B cell (primary cell): ENCODE measurements at regions not wholly inside any gene's neighbourhood (a gene's known extent, or its start where the extent isn't known, plus 50 kb on each side); places are given as distances from the start of the nearest gene placed in this dataset.

Experiments
- ATAC-seq: fragments of 200-7000 bp; cut with Tn5 transposase; one replicate; pipeline ENCODE4 v1.10.0; 2021; ENCODE audit warnings: low read depth, mild to moderate bottlenecking, moderate number of reproducible peaks, moderate library complexity
- CTCF ChIA-PET: fragments of 350-600 bp; sonication (Branson Sonifier 250); formaldehyde crosslinking; loops from one replicate; lab custom pipeline; 2021; ENCODE audit warnings: antibody characterized with exemption, inconsistent platforms; lab: Charles Lee
- POLR2A ChIA-PET: fragments of 350-600 bp; sonication (Branson Sonifier 250); formaldehyde crosslinking; loops from one replicate; lab custom pipeline; 2021; ENCODE audit warnings: antibody characterized with exemption; lab: Charles Lee
- DNase-seq: peaks from one replicate; pipeline ENCODE4 v3.0.0; 2013
- H2AFZ ChIP-seq: 2 replicates; pipeline ENCODE4 v1.6.1; 2012; ENCODE audit warnings: mild to moderate bottlenecking, low read depth, low read length; ENCODE audit not compliant: insufficient read depth, poor library complexity, severe bottlenecking
- H3K27ac ChIP-seq, 2 donors: 1 replicate in 1 of 2; 2 replicates in 1 of 2; pipeline ENCODE4 v1.5.1; 2012 to 2013; ENCODE audit warnings: low read length in 2 of 2, mild to moderate bottlenecking in 2 of 2, moderate library complexity in 1 of 2
- H3K27me3 ChIP-seq, 4 experiments: fragments of 200-600 bp in 1 of 4; sonication (generic) in 1 of 4; replicated peaks in 1 of 4; 1 replicate in 2 of 4; 2 replicates in 2 of 4; pipeline versions ENCODE4 v1.6.1 to v1.7.0; 2013 to 2016; ENCODE audit warnings: low read length in 3 of 4, mild to moderate bottlenecking in 2 of 4, mixed read lengths in 1 of 4, moderate library complexity in 1 of 4; ENCODE audit not compliant: insufficient read depth in 4 of 4, control insufficient read depth in 3 of 4; ENCODE audit errors: control extremely low read depth in 1 of 4
- H3K36me3 ChIP-seq, 2 experiments: replicated peaks in 1 of 2; 1 replicate in 1 of 2; 2 replicates in 1 of 2; pipeline versions ENCODE4 v1.6.1 to v1.7.1; 2013; ENCODE audit warnings: low read length in 1 of 2; ENCODE audit not compliant: insufficient read depth in 2 of 2, control insufficient read depth in 1 of 2; ENCODE audit errors: control extremely low read depth in 1 of 2, extremely low read depth in 1 of 2
- H3K4me1 ChIP-seq, 2 donors: fragments of 200-600 bp in 1 of 2; sonication (generic) in 1 of 2; 1 replicate in 1 of 2; 2 replicates in 1 of 2; pipeline versions ENCODE4 v1.5.1 to v1.6.1; 2013 to 2017; ENCODE audit warnings: low read length in 2 of 2; ENCODE audit not compliant: control insufficient read depth in 2 of 2, insufficient read depth in 2 of 2
- H3K4me2 ChIP-seq: replicated peaks from 2 replicates; pipeline ENCODE3; 2012; ENCODE audit warnings: mild to moderate bottlenecking, low read depth, low read length; ENCODE audit not compliant: poor library complexity, severe bottlenecking
- H3K4me3 ChIP-seq, 5 experiments: fragments of 200-600 bp in 1 of 5; sonication (generic) in 1 of 5; 1 replicate in 3 of 5; 2 replicates in 2 of 5; pipeline versions ENCODE4 v1.5.1 to v1.7.0; 2011 to 2016; ENCODE audit warnings: low read length in 4 of 5, mild to moderate bottlenecking in 4 of 5, low read depth in 2 of 5, control low read depth in 1 of 5, moderate library complexity in 1 of 5; ENCODE audit not compliant: insufficient read depth in 1 of 5; ENCODE audit errors: control extremely low read depth in 1 of 5, extremely low read depth in 1 of 5
- H3K79me2 ChIP-seq: fragments of 200-600 bp; sonication (generic); one replicate; pipeline ENCODE4 v1.6.0; 2016; ENCODE audit warnings: low read length; ENCODE audit not compliant: control insufficient read depth, insufficient read depth
- H3K9ac ChIP-seq: fragments of 200-600 bp; sonication (generic); 2 replicates; pipeline ENCODE4 v1.6.1; 2017; ENCODE audit warnings: mild to moderate bottlenecking, low read length, moderate library complexity
- H3K9me3 ChIP-seq, 3 donors: one replicate each; pipeline versions ENCODE4 v1.6.1 to v1.7.1; 2013; ENCODE audit warnings: low read length in 2 of 3; ENCODE audit not compliant: control insufficient read depth in 2 of 3, insufficient read depth in 1 of 3; ENCODE audit errors: control extremely low read depth in 1 of 3
- H4K20me1 ChIP-seq: 2 replicates; pipeline ENCODE4 v1.6.0; 2012; ENCODE audit warnings: mild to moderate bottlenecking, low read length; ENCODE audit not compliant: insufficient read depth, control insufficient read depth, poor library complexity, severe bottlenecking
- H3K27ac Mint-ChIP-seq: one replicate; pipeline ENCODE4 v1.8.0; 2021; ENCODE audit warnings: mixed read lengths
- H3K27me3 Mint-ChIP-seq: one replicate; pipeline ENCODE4 v1.8.0; 2021; ENCODE audit warnings: mixed read lengths
- H3K4me1 Mint-ChIP-seq: one replicate; pipeline ENCODE4 v1.8.0; 2021; ENCODE audit warnings: mixed read lengths
- H3K4me3 Mint-ChIP-seq: one replicate; pipeline ENCODE4 v1.8.0; 2021; ENCODE audit warnings: mixed read lengths
- H3K9me3 Mint-ChIP-seq: one replicate; pipeline ENCODE4 v1.8.0; 2022; ENCODE audit warnings: mixed read lengths; ENCODE audit not compliant: insufficient read depth
- CTCF ChIP-seq: fragments of 200-600 bp; IDR thresholded peaks from one replicate; pipeline ENCODE4 v1.8.0; 2022; ENCODE audit warnings: antibody characterized with exemption, mild to moderate bottlenecking
- EZH2 ChIP-seq: IDR thresholded peaks from 2 replicates; pipeline ENCODE4 v1.6.1; 2012; ENCODE audit warnings: borderline replicate concordance, low read depth, mild to moderate bottlenecking, moderate library complexity, low read length; ENCODE audit not compliant: insufficient read depth, poor library complexity, severe bottlenecking
- WGBS: methylation state at CpG from one replicate; pipeline ENCODE4 v1.1.5; 2013; ENCODE audit warnings: missing lambda C conversion rate; ENCODE audit not compliant: insufficient coverage; 5-methylcytosine and 5-hydroxymethylcytosine counted together
- intact Hi-C: fragments of 100-400 bp; cut with micrococcal nuclease; formaldehyde crosslinking; loops from one replicate; pipeline ENCODE4 v1.10.0; 2022

GRCh38 chr6:140105241-140105640 lies 730.8 kb upstream of the CITED2 start:
- POLR2A ChIA-PET, result no interaction called here
- intact Hi-C loops, result no loop called here
- H4K20me1 ChIP-seq, result no peaks in the 10 kb centered on the region
- no peak overlapping the region for H3K27ac Mint-ChIP-seq
- H3K27me3 Mint-ChIP-seq, result peaks cover 3% of the 10 kb centered on the region
- no peaks in the 10 kb centered on the region for H3K36me3 ChIP-seq
- no peak for TF ChIP-seq CTCF
- no peak for TF ChIP-seq EZH2
- ATAC-seq (no peak), DNase-seq (no peak)
- no peaks in the 10 kb centered on the region for H3K4me1 ChIP-seq
- H3K9me3 Mint-ChIP-seq, result no peaks in the 10 kb centered on the region
- H3K27ac ChIP-seq, result no peak overlapping the region
- H3K4me1 Mint-ChIP-seq, result no peaks in the 10 kb centered on the region
- no peak overlapping the region for H3K4me2 ChIP-seq
- H3K79me2 ChIP-seq, result no peaks in the 10 kb centered on the region
- H3K4me3 ChIP-seq, result no peak overlapping the region
- WGBS, result no CpG with 5 or more reads among the region's 3 CpGs
- H3K9ac ChIP-seq, result no peak overlapping the region
- H2AFZ ChIP-seq, result no peak overlapping the region
- CTCF ChIA-PET, result no interaction called here
- H3K27me3 ChIP-seq, result no peaks in the 10 kb centered on the region
- H3K4me3 Mint-ChIP-seq, result no peak overlapping the region
- no peaks in the 10 kb centered on the region for H3K9me3 ChIP-seq

GRCh38 chr6:140101818-140102217 lies 727.4 kb upstream of the CITED2 start:
- H3K4me3 ChIP-seq, result no peak overlapping the region
- no peak overlapping the region for H3K4me2 ChIP-seq
- POLR2A ChIA-PET, result no interaction called here
- H3K27me3 ChIP-seq, result no peaks in the 10 kb centered on the region
- H3K9me3 Mint-ChIP-seq, result no peaks in the 10 kb centered on the region
- H3K4me1 Mint-ChIP-seq, result no peaks in the 10 kb centered on the region
- no peak overlapping the region for H2AFZ ChIP-seq
- TF ChIP-seq EZH2 (no peak), CTCF (no peak)
- H3K9ac ChIP-seq, result no peak overlapping the region
- no peaks in the 10 kb centered on the region for H3K79me2 ChIP-seq
- no peak overlapping the region for H3K27ac Mint-ChIP-seq
- no peaks in the 10 kb centered on the region for H3K36me3 ChIP-seq
- H3K4me3 Mint-ChIP-seq, result no peak overlapping the region
- no peak for ATAC-seq
- no peak for DNase-seq
- CTCF ChIA-PET, result no interaction called here
- H3K27me3 Mint-ChIP-seq, result no peaks in the 10 kb centered on the region
- H4K20me1 ChIP-seq, result no peaks in the 10 kb centered on the region
- no peak overlapping the region for H3K27ac ChIP-seq
- no peaks in the 10 kb centered on the region for H3K4me1 ChIP-seq
- no peaks in the 10 kb centered on the region for H3K9me3 ChIP-seq
- intact Hi-C loops, result no loop called here
